Fibroblast of lung (primary cell): ENCODE measurements at regions not wholly inside any gene's neighbourhood (a gene's known extent, or its start where the extent isn't known, plus 50 kb on each side); places are given as distances from the start of the nearest gene placed in this dataset.

Source experiments
- DNase-seq, 2 donors: peaks; one replicate each; pipeline versions ENCODE4 v3.0.0 to v3.0.0-alpha.2; 2010; ENCODE audit warnings: low read depth in 2 of 2
- H2AFZ ChIP-seq: 2 replicates; pipeline ENCODE4 v1.5.1; 2012; ENCODE audit warnings: low read length, control low read depth, inconsistent platforms
- H3K27ac ChIP-seq: 2 replicates; pipeline ENCODE4 v1.5.1; 2011; ENCODE audit warnings: low read length, control low read depth; ENCODE audit not compliant: insufficient read depth
- H3K27me3 ChIP-seq: 2 replicates; pipeline ENCODE4 v1.5.1; 2011; ENCODE audit warnings: mild to moderate bottlenecking, low read length; ENCODE audit not compliant: control insufficient read depth, insufficient read depth
- H3K36me3 ChIP-seq: 2 replicates; pipeline ENCODE4 v1.5.1; 2011; ENCODE audit warnings: low read length; ENCODE audit not compliant: control insufficient read depth, insufficient read depth
- H3K4me1 ChIP-seq: 2 replicates; pipeline ENCODE4 v1.5.1; 2011; ENCODE audit warnings: low read length; ENCODE audit not compliant: control insufficient read depth, insufficient read depth; ENCODE audit errors: extremely low read depth
- H3K4me2 ChIP-seq: 2 replicates; pipeline ENCODE4 v1.5.1; 2011; ENCODE audit warnings: low read length, control low read depth; ENCODE audit not compliant: insufficient read depth; ENCODE audit errors: extremely low read depth
- H3K4me3 ChIP-seq, 4 experiments: fragments of 200-600 bp in 1 of 4; sonication (generic) in 1 of 4; replicated peaks in 1 of 4; 2 replicates each; pipeline ENCODE4 v1.5.1; 2011 to 2016; ENCODE audit warnings: low read length in 4 of 4, low read depth in 3 of 4, mild to moderate bottlenecking in 3 of 4, control low read depth in 2 of 4, inconsistent platforms in 1 of 4, mixed read lengths in 1 of 4; ENCODE audit not compliant: insufficient read depth in 1 of 4; ENCODE audit errors: control extremely low read depth in 1 of 4
- H3K79me2 ChIP-seq: 2 replicates; pipeline ENCODE4 v1.5.1; 2012; ENCODE audit warnings: mild to moderate bottlenecking, low read length, inconsistent platforms; ENCODE audit not compliant: control insufficient read depth, insufficient read depth
- H3K9ac ChIP-seq: 2 replicates; pipeline ENCODE4 v1.5.1; 2011; ENCODE audit warnings: mild to moderate bottlenecking, low read length, control low read depth; ENCODE audit not compliant: insufficient read depth
- H3K9me3 ChIP-seq: 2 replicates; pipeline ENCODE4 v1.5.1; 2012; ENCODE audit warnings: low read depth, low read length; ENCODE audit not compliant: control insufficient read depth, insufficient read depth
- H4K20me1 ChIP-seq: 2 replicates; pipeline ENCODE4 v1.5.1; 2011; ENCODE audit warnings: low read length; ENCODE audit not compliant: control insufficient read depth, insufficient read depth; ENCODE audit errors: extremely low read depth
- CTCF ChIP-seq, 2 donors: IDR thresholded peaks in 1 of 2; conservative IDR thresholded peaks in 1 of 2; 1 replicate in 1 of 2; 2 replicates in 1 of 2; pipeline ENCODE4 v1.5.1; 2011 to 2012; ENCODE audit warnings: low read length in 2 of 2, control low read depth in 1 of 2, inconsistent platforms in 1 of 2, low read depth in 1 of 2, mild to moderate bottlenecking in 1 of 2
- EZH2 ChIP-seq: IDR thresholded peaks from 2 replicates; pipeline ENCODE4 v1.5.1; 2012; ENCODE audit warnings: low read length, control low read depth, mild to moderate bottlenecking; ENCODE audit errors: missing control alignments

GRCh38 chr5:156043351-156043750, 283.6 kb upstream of the SGCD start:
- H3K4me3 ChIP-seq, result no peak overlapping the region
- no peak overlapping the region for H3K4me2 ChIP-seq
- H3K4me1 ChIP-seq, result no peaks in the 10 kb centered on the region
- no peaks in the 10 kb centered on the region for H3K9me3 ChIP-seq
- H2AFZ ChIP-seq, result no peak overlapping the region
- no peak overlapping the region for H3K27ac ChIP-seq
- no peak for DNase-seq
- H3K27me3 ChIP-seq, result no peaks in the 10 kb centered on the region
- H4K20me1 ChIP-seq, result no peaks in the 10 kb centered on the region
- no peak overlapping the region for H3K9ac ChIP-seq
- TF ChIP-seq CTCF (conservative IDR thresholded peaks at IDR 0.05 in 1 of 2, IDR thresholded peaks at IDR 0.05 in 1 of 2; ENCODE audit: low read depth in 1 of 2, low read length in 2 of 2) (no peak), EZH2 (no peak)
- no peaks in the 10 kb centered on the region for H3K36me3 ChIP-seq
- no peaks in the 10 kb centered on the region for H3K79me2 ChIP-seq

GRCh38 chr5:156051972-156052371, 275.0 kb upstream of the SGCD start:
- Histone ChIP-seq H3K4me2 (no peak overlapping the region), H3K79me2 (no peaks in the 10 kb centered on the region), H3K27ac (no peak overlapping the region), H4K20me1 (no peaks in the 10 kb centered on the region), H3K4me3 (no peak overlapping the region), H2AFZ (no peak overlapping the region), H3K4me1 (no peaks in the 10 kb centered on the region), H3K36me3 (no peaks in the 10 kb centered on the region), H3K9me3 (no peaks in the 10 kb centered on the region), H3K27me3 (no peaks in the 10 kb centered on the region), H3K9ac (no peak overlapping the region)
- DNase-seq, result no peak
- no peak for TF ChIP-seq CTCF (conservative IDR thresholded peaks at IDR 0.05 in 1 of 2, IDR thresholded peaks at IDR 0.05 in 1 of 2; ENCODE audit: low read depth in 1 of 2, low read length in 2 of 2)
- TF ChIP-seq EZH2, result no peak

- Histone ChIP-seq H3K27ac (no peak overlapping the region), H4K20me1 (no peaks in the 10 kb centered on the region), H3K79me2 (no peaks in the 10 kb centered on the region), H3K9me3 (no peaks in the 10 kb centered on the region), H3K4me1 (no peaks in the 10 kb centered on the region), H3K4me3 (no peak overlapping the region), H2AFZ (no peak overlapping the region), H3K9ac (no peak overlapping the region), H3K36me3 (no peaks in the 10 kb centered on the region), H3K27me3 (no peaks in the 10 kb centered on the region), H3K4me2 (no peak overlapping the region)
- no peak for DNase-seq
- no peak for TF ChIP-seq CTCF (conservative IDR thresholded peaks at IDR 0.05 in 1 of 2, IDR thresholded peaks at IDR 0.05 in 1 of 2; ENCODE audit: low read depth in 1 of 2, low read length in 2 of 2)
- no peak for TF ChIP-seq EZH2
These were observed 274.3 kb upstream of the SGCD start for GRCh38 chr5:156052656-156053055.
